Nephron progenitor cell (in vitro differentiated cells): ENCODE measurements at regions not wholly inside any gene's neighbourhood (a gene's known extent, or its start where the extent isn't known, plus 50 kb on each side); places are given as distances from the start of the nearest gene placed in this dataset.

Source experiments
- DNase-seq: peaks from one replicate; pipeline ENCODE4 v3.0.0; 2021
- H3K27ac Mint-ChIP-seq: 2 replicates; pipeline ENCODE4 v1.8.0; 2021; ENCODE audit warnings: mild to moderate bottlenecking, moderate library complexity, mixed read lengths
- H3K27me3 Mint-ChIP-seq: 2 replicates; pipeline ENCODE4 v1.8.0; 2021; ENCODE audit warnings: mild to moderate bottlenecking, low read depth, mixed read lengths; ENCODE audit not compliant: poor library complexity
- H3K36me3 Mint-ChIP-seq: 2 replicates; pipeline ENCODE4 v1.8.0; 2021; ENCODE audit warnings: low read depth, mixed read lengths
- H3K4me1 Mint-ChIP-seq: 2 replicates; pipeline ENCODE4 v1.8.0; 2021; ENCODE audit warnings: mixed read lengths
- H3K4me3 Mint-ChIP-seq: 2 replicates; pipeline ENCODE4 v1.8.0; 2021; ENCODE audit warnings: mild to moderate bottlenecking, moderate library complexity, mixed read lengths
- H3K9me3 Mint-ChIP-seq: 2 replicates; pipeline ENCODE4 v1.8.0; 2021; ENCODE audit warnings: mild to moderate bottlenecking, moderate library complexity, mixed read lengths
- TF ChIP-seq, protein P1 (sequence below): fragments of 200-600 bp; sonication (generic); IDR thresholded peaks from 2 replicates; pipeline ENCODE4 v1.5.0; 2021; ENCODE audit warnings: antibody characterized with exemption

DNA sequence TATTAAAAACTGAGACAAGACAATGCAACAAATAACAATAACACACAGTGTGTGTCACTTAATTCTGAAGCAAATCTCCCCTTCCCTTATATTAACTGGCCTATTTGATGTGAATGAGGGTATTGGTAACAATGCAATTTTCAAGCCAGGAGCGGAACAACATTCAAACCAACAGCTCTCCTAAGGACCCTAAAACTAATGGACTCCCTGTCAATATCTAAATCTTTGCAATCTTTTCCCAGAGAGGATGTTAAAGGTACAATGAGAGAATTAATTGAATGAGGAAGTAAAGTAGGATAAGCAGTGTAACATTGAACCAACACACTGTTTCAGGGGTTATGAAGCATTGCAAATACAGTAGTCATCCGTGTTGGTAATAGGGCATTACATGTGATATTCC lies 311.7 kb downstream of the HTR1A start:
- no peaks in the 10 kb centered on the region for H3K27me3 Mint-ChIP-seq
- no peak overlapping the region for H3K27ac Mint-ChIP-seq

DNA sequence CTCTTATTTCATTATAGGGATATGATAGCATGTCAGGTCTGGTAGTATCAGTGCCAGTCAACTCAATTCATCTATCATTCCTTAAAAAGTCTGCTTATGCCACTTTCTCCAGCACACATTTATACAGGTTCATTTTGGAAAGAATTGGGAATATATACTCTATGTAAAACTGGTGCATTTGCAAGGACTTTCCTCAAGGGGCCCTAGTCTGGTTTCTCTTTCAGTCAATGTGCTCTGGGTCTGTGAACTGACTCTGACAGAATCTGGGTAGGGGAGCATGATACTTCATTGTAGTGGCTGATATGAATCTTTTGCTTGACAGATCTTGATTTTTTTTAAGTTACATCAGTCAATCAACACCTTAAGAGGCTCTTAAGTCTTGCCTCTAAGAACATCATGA lies 313.9 kb downstream of the HTR1A start:
- H3K36me3 Mint-ChIP-seq = no peaks in the 10 kb centered on the region
- no peaks in the 10 kb centered on the region for H3K4me1 Mint-ChIP-seq
- TF ChIP-seq, protein P1, sequence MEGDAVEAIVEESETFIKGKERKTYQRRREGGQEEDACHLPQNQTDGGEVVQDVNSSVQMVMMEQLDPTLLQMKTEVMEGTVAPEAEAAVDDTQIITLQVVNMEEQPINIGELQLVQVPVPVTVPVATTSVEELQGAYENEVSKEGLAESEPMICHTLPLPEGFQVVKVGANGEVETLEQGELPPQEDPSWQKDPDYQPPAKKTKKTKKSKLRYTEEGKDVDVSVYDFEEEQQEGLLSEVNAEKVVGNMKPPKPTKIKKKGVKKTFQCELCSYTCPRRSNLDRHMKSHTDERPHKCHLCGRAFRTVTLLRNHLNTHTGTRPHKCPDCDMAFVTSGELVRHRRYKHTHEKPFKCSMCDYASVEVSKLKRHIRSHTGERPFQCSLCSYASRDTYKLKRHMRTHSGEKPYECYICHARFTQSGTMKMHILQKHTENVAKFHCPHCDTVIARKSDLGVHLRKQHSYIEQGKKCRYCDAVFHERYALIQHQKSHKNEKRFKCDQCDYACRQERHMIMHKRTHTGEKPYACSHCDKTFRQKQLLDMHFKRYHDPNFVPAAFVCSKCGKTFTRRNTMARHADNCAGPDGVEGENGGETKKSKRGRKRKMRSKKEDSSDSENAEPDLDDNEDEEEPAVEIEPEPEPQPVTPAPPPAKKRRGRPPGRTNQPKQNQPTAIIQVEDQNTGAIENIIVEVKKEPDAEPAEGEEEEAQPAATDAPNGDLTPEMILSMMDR = no peak
- H3K4me3 Mint-ChIP-seq = no peak overlapping the region
- no peaks in the 10 kb centered on the region for H3K9me3 Mint-ChIP-seq
- DNase-seq = no peak
- no peak overlapping the region for H3K27ac Mint-ChIP-seq
- H3K27me3 Mint-ChIP-seq = no peaks in the 10 kb centered on the region

More for the DNA sequence above, 311.7 kb downstream of the HTR1A start:
- Mint-ChIP-seq H3K9me3 (no peaks in the 10 kb centered on the region), H3K36me3 (no peaks in the 10 kb centered on the region), H3K4me1 (no peaks in the 10 kb centered on the region), H3K4me3 (no peak overlapping the region)
- TF ChIP-seq, protein P1 = no peak
- DNase-seq = no peak

DNA sequence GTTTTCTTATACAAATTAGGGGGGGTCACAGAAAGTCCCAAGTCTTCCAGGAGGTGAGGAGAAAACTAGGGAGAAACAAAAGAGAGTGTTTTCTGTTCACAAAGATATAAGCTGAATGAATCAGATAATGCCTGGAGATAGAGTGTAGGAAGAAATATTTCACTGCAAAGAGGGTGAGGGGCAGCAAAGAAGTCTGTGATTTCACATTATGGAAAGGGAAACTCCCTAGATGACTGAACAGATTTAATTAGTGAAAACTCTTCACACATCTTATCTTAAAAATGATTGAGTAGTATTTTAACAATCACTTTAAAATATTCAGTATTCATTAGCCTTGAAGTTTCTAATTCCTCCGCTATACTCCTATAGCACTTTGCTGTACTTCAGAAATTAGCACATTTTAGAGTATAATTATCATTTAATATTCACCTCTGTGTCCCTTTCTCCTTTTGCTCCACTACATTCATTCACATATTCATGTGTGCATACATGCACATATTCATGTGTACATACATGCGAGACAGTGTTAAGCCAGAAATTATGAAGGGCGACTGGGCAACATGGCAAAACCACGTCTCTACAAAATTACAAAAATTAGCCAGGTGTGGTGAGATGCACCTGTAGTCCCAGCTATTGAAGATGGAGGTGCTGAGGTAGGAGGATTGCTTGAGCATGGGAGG lies 332.2 kb downstream of the HTR1A start:
- TF ChIP-seq, protein P1 = no peak
- Mint-ChIP-seq H3K9me3 (no peaks in the 10 kb centered on the region), H3K4me1 (no peaks in the 10 kb centered on the region), H3K27me3 (peaks cover 3% of the 10 kb centered on the region), H3K27ac (no peak overlapping the region), H3K4me3 (no peak overlapping the region), H3K36me3 (no peaks in the 10 kb centered on the region)
- DNase-seq = no peak

DNA sequence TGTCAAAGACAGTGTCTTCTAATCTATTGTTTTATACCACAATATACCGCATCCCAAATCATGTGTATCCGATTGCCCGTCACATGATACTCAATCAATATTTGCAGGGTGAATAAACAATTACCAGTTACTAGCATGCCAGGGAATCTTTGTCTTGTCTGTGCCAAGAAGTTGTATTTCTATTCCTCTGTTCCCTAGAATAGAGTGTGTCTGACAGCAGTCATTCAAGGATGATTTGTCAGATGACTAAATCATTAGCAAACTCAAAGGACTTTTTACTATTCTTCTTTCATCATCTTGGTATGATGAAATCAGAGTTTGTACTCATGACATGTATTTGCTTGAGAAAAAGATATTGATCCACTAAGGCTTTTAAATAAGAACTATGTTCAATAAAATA lies 348.8 kb downstream of the HTR1A start:
- TF ChIP-seq, protein P1 = no peak
- Mint-ChIP-seq H3K4me3 (no peak overlapping the region), H3K36me3 (no peaks in the 10 kb centered on the region), H3K4me1 (no peaks in the 10 kb centered on the region), H3K27me3 (no peaks in the 10 kb centered on the region), H3K27ac (no peak overlapping the region), H3K9me3 (no peaks in the 10 kb centered on the region)
- DNase-seq = no peak

DNA sequence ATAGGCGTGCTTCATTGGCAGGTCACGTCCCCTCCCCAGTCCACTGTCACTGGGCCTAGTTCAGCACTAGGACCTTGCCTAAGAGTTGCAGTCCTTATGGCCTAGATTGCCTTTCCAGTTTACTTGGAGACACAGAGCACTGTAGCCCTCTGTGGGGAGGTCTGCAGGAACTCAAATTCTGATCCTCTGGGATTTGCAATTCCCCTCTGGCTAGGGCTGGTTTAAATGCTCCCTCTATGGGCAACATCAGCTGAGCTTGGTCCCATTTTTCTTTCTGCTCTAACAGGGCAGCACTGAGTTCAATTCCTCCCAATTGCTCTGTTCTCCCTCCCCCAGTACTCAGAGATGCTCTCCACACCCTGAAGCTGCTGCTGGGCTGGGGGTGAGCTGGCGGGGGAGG lies 358.2 kb downstream of the HTR1A start:
- DNase-seq = no peak
- Mint-ChIP-seq H3K27me3 (no peaks in the 10 kb centered on the region), H3K9me3 (no peaks in the 10 kb centered on the region), H3K27ac (no peak overlapping the region), H3K36me3 (no peaks in the 10 kb centered on the region), H3K4me1 (no peaks in the 10 kb centered on the region), H3K4me3 (no peak overlapping the region)
- TF ChIP-seq, protein P1 = no peak

- DNase-seq = no peak
- Mint-ChIP-seq H3K36me3 (no peaks in the 10 kb centered on the region), H3K27me3 (no peaks in the 10 kb centered on the region), H3K9me3 (no peaks in the 10 kb centered on the region), H3K4me1 (no peaks in the 10 kb centered on the region), H3K27ac (no peak overlapping the region), H3K4me3 (no peak overlapping the region)
- TF ChIP-seq, protein P1 = no peak
Measured at GRCh38 chr5:63602971-63603370, 359.3 kb downstream of the HTR1A start.
